ENCODE measurements at regions not wholly inside any gene's neighbourhood (a gene's known extent, or its start where the extent isn't known, plus 50 kb on each side); places are given as distances from the start of the nearest gene placed in this dataset.

- DNase-seq: no peak
Observed at GRCh38 chr2:211248841-211249240, 692.4 kb downstream of the CPS1 start.

DNA sequence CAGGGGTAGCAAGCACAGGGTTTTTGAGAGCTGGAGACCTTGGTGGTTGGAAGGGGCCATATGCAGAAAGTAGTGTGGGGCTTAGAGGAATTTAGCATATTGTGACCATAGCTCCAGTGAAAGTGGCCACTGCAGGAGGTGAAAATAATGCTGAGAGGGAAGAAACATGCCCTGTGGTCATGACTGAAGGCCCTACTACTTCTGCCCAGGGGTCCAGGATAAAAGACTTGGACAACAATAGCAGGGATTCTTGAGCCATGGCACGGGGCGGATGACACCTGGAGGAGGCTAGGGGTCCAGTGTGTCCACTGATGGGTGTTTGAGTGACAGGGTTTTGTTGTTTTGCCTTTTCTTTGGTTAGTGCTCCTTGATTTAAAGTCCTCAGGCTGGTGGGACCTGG is 694.6 kb downstream of the CPS1 start:
- no peak for DNase-seq

GRCh38 chr2:211258646-211259335 is 702.4 kb downstream of the CPS1 start:
- DNase-seq: no peak

- DNase-seq: no peak
Observed at GRCh38 chr2:211259831-211260476, 703.6 kb downstream of the CPS1 start.

DNA sequence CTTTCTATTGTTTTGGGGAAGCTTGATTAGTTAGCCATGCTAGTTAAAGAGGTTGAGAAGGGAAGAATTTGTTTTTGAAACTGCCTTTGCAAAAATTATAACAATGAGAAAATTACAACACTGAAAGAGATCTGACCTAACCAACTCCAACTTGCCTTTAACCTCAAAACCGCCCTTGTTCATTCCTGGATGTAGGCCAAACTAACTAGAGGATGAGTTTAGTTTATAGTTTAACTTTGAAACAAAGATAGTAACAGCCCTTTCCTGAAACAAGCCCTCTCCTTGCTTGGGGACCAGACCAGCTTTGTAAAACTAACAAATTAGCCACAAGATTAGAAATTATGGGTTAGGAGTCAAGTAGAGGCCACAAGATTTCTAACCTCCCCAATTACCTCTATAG is 713.9 kb downstream of the CPS1 start:
- no peak for DNase-seq

DNA sequence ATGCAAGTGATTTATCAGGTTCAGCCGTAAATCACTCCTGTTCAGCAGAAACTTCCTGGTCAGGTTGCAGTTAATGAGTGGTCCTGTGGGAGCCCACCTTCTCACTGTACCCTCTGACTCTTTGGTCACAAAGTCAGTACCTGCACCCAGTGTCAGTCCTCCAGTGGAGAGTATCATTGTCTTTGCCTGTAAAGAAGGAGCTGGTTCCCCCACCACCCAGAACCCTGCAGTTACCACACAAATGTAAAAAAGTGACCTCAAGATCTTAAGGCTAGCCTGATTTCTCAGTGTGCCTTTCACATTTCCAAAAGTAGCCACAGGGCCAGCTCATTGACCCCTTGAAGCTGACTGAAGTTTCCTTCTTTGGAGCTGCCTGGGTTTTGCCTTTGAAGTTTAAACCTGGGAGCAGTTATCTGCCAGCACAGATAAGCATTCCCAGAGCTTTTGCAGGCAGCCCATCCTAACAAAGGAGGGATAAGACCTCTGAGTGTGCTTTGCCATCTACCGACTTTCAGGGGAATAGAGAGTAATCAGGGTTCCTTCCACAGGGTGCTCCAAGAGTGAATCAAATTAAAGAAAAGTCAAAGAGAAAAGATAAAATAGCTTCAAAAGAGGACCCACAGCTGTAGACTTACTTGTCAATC is 725.2 kb downstream of the CPS1 start:
- no peak for DNase-seq

- no peak for DNase-seq
Observed at GRCh38 chr2:211302676-211303075, 746.3 kb downstream of the CPS1 start.

- no peak for DNase-seq
Observed at GRCh38 chr2:211306929-211307328, 750.5 kb downstream of the CPS1 start.
